GM18951 (cell line): ENCODE measurements at regions not wholly inside any gene's neighbourhood (a gene's known extent, or its start where the extent isn't known, plus 50 kb on each side); places are given as distances from the start of the nearest gene placed in this dataset.

Source experiments
- POLR2A ChIP-seq: IDR thresholded peaks from 4 replicates; pipeline ENCODE4 v1.6.1; 2011; ENCODE audit warnings: mild to moderate bottlenecking; ENCODE audit not compliant: insufficient read length, insufficient read depth; ENCODE audit errors: extremely low read depth
- in situ Hi-C: fragments of 300-500 bp; cut with MboI; formaldehyde crosslinking; loops from one replicate; pipeline ENCODE4 v1.12.0; 2022; ENCODE audit warnings: low sequenced_read_pairs, mixed read lengths, inconsistent platforms; ENCODE audit not compliant: unreplicated experiment

DNA sequence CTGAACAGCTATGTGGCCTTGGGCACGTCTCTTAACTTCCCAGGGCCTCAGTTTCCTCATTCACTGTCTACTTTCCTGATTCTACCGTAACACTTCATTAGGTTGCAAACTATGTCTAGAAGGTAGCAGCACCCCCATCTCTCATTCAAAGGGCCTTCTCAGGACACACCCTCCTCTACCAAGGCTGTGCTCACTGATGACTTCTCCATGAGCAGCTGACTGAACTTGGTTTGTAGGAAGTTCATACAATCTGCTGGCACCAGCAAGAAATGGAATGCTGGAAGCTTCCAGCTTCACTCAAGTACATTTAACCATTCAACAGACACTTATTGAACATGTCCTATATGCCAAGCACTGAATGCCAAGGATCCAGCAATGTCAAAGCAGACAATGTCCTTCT, 250.8 kb upstream of the CTAGE1 start:
- in situ Hi-C loops = no loop called here
- no peak for TF ChIP-seq POLR2A

DNA sequence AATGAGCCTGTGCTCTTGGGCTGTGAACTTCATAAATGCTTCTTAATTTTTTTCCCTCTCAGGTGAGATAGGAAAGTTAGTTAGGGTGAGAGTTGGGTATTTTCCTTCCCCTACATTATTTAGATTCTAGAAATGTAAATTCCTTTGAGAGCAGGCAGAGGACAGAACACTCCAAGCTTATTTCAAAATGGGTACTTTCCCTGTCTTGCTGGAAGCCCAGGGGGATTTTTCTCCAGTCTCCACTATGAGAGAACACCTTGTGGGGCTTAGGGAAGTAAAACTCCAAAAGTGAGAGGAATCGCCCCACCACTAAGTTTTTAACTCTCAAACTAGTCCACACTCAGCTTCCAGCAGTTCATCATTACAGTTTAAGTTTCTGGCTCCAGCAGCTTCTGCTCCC, 253.2 kb upstream of the CTAGE1 start:
- no peak for TF ChIP-seq POLR2A
- in situ Hi-C loops = no loop called here

DNA sequence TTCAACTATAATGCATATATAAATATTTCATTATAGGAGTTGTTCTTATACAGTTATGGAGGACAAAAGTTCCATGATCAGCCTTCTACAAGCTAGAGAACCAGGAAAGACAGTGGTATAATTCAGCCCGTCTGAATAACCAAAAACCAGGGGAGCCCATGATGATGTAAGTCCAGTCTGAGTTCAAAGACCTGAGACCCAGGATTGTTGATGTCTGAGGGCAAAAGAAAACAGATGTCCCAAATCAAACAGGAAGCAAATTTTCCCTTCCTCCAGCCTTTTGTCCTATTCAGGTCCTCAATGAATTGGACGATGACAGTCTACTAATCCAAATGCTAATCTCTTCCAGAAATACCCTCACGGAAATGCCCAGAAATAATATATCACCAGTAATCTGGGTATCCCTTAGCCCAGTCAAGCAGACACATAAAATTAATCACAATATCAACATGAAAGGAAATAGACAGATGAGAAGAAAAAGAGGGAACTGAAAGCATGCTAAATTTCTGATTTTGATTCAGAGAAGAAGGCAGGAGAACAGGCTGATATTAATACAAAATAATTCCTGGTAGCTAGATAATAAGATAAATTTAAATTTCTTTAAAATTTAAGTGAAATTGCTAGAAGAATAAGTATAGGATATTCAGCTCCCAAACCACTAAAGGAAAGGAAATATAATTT, 255.6 kb upstream of the CTAGE1 start:
- in situ Hi-C loops = no loop called here
- TF ChIP-seq POLR2A = no peak

DNA sequence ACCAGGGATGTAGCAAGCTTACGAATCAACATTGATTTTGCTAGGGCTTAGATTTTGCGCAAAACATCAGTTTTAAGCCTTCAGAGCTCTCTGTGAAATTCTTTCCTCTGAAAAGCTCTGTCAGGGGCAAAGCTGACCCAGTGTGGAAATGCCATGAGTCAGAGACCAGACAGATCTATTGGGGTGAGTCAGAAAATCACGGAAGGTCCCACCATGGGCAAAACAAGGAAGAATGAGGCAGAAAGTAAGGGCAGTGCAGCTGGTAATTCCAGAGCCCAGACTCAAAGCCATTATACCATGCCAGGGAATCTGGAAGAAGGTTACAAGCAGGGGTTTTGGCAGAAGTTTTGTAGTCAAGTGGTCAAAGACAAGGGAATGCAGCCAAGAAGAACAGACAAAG, 256.6 kb upstream of the CTAGE1 start:
- in situ Hi-C loops = no loop called here
- no peak for TF ChIP-seq POLR2A

DNA sequence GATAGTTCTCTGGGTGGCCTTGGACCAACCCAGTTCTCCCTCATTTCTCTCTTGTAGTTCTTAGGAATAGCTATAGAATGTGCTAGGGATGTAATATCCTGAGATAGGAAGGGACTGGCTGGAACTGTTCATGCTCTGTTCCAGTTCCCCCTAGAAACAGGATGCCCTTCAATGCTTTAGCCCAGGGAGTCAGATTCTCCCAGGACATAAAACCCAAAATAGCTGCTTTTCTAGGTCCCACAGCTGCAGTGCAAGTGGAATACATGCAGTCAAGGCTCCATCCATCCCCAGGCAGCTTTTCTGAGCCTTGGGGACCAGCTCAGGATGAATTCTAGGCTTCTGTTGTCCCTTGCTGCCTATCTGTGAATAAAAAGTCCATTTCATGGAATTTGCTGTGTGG, 257.3 kb upstream of the CTAGE1 start:
- in situ Hi-C loops = no loop called here
- no peak for TF ChIP-seq POLR2A

DNA sequence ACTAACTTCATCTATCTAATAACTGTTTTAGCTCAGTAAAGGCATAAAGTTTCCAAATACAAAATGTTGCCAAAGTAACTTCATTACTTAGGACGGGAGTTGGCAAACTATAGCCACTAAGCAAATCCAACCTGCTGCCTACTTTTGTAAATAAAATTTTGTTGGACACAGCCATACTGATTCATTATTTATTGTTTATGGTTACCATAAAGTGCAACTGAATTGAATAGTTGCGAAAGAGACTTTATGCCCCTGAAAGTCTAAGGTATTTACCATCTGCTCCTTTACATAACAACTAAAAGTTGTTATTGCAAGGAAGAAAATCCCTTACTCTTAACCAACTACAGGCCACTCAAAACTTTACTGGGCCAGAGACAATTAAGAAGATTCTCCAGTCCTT, 256.7 kb upstream of the RBBP8 start:
- in situ Hi-C loops = no loop called here
- TF ChIP-seq POLR2A = no peak

DNA sequence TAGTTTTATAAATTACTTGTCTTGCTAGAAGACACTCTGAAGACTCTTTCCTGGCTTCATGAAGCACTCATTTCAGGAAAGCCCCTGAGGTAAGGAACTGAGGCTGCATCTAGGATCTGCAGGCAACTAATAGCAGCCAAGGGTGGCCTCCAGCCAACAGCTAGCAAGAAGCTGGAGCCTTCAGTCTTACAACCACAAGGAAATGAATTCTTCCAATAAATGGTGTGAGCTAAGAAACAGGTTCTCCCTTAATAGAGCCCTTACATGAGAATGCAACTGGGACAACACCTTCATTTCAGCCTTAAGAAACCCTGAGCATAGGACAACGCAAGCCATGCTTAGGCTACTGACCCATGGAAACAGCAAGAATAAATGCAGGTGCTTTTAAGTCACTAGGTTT, 254.6 kb upstream of the RBBP8 start:
- in situ Hi-C loops = no loop called here
- TF ChIP-seq POLR2A = no peak

DNA sequence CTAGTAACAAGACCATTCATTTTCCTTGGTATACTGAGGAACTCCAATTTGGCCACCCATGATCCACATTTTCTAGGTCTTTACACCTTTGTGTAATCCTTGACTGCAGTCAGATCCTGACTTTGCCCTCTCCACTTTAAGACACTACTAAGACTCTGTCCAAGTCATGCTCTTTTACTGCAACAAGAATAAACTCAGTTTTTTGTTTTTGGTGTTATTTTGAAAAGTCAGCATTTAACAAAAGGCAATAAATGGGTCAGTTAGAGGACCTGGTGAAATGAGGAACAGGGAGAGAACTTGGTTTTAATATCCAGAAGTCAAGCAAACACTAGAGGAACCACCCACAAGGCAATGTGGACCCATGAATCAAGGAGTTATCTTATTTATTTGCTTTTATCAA, 252.2 kb upstream of the RBBP8 start:
- in situ Hi-C loops = no loop called here
- no peak for TF ChIP-seq POLR2A

DNA sequence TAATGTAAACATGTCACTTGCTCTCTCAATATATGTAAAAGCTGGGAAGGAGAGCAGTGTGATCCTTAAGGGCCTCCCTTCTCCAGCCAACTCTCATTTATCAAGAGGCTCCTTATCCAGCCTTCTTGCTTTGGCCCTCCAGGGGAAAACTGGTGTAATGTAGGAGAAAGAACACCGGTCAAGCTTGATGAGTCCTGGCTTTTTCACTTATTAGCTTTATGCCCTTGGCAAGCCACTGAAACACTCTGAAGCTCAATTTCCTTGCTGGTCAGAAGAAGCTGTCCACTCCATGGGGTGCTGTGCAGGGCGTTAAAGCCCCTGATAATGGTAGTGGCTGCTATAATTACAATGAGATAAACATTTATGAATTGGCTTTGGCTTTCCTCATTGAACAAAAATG, 251.2 kb upstream of the RBBP8 start:
- in situ Hi-C loops = no loop called here
- TF ChIP-seq POLR2A = no peak

DNA sequence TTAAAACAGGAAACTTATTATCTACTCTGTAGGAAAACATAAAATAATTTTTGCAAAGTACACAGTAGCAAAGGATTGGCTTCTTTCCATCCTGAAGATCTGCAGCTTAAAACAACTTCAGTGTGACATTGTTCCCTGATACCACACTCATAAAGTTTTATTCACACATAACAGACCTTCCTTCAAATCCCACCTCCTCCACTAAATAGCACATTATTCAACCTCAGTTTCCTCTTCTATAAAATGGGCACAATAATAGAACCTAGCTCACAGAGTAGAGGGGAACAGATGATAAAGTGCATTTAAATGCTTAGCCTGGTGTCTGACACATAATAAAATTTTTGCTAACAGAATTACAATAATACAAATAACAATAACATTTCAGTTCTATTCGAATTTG, 250.4 kb upstream of the RBBP8 start:
- in situ Hi-C loops = no loop called here
- TF ChIP-seq POLR2A = no peak

DNA sequence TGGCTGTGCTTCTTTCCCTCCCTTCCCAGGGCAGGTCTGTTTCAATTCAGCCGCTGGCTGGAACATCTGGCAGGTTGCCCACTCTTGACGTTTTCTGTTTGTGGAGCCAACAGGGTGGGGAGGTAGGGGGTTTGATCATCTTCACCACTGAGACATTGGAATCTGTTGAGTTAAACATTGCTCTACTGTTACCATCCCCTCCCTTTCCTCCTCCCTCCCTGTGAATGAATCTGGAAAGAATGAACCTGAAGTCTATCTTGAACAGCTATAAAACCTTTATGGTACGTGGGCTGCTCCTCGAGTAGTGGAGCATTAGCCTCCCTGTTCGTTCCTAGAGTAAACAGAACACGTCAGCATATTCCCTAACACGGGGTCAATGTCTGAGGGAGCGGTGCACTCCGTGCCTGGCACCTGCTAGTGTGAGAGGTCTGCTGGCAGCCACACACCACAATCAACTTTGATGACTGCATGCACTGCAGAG, 249.9 kb upstream of the RBBP8 start:
- in situ Hi-C loops = no loop called here
- no peak for TF ChIP-seq POLR2A

DNA sequence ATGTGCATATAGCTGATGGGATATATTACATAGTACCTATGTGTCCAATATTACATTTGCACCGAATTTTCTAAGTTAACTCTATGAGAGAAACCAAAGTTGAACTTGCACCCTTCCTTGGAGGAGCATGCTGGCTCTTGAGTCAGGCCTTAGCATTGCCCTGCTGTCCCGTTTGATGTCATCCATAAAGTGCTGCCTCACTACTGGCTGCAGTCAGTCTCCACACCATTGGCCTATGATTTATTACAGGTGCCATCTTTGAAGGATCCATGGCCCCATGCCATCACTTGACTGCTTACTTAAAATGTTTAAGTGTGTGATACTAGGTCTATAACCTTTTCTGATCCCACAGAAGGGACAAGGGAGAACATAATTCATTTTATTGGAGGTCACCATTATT, 249.3 kb upstream of the RBBP8 start:
- in situ Hi-C loops = no loop called here
- no peak for TF ChIP-seq POLR2A

DNA sequence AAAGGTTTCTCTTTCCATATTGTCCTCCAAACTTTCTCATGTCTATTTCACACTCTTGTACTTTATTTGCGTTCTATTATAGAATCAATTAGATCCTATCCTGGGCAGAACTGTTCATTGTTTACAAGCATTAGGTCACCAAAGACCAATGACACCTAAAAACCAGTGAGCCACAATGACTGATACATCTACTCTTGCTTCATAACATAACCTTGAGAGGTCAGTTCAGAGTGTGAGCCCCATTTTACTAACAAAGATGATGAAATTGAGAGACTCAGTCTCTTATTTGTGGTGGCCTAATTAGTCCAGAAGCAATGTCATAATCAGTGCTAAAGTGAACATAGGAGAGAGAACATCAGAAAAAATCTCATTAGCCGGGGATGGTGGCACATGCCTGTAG, 248.9 kb upstream of the RBBP8 start:
- TF ChIP-seq POLR2A = no peak
- in situ Hi-C loops = no loop called here

DNA sequence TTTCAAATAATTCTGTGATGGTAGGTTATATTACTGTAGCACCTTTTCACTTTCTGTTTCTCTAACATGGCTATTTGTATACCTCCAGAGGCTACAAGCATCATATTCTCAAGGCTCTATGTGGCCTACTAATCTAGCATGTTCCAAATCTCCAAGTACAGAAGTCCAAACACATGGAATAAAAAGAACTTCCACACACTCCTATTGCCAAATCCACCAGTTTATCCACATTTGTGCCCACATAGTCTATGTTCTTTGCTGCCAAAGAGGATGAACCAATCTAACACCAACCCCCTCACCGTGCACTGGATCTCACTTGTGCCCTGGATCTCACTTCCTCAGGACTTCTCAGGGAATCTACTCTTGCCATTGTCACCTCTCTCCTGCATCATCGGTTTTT, 247.3 kb upstream of the RBBP8 start:
- TF ChIP-seq POLR2A = no peak
- in situ Hi-C loops = no loop called here
